WERI-Rb-1 (cell line): ENCODE measurements at regions not wholly inside any gene's neighbourhood (a gene's known extent, or its start where the extent isn't known, plus 50 kb on each side); places are given as distances from the start of the nearest gene placed in this dataset.

Experiments used
- DNase-seq: peaks from one replicate; pipeline ENCODE4 v3.0.0-alpha.2; 2020
- H3K27ac ChIP-seq: fragments of 250-450 bp; sonication (Bioruptor Pico); 2 replicates; pipeline ENCODE4 v1.5.1; 2020; ENCODE audit warnings: mild to moderate bottlenecking, moderate library complexity
- H3K27me3 ChIP-seq: fragments of 250-450 bp; sonication (Bioruptor Pico); 2 replicates; pipeline ENCODE4 v1.5.1; 2021; ENCODE audit warnings: mild to moderate bottlenecking, low read depth, moderate library complexity; ENCODE audit not compliant: insufficient read depth, severe bottlenecking
- H3K36me3 ChIP-seq: fragments of 250-450 bp; sonication (Bioruptor Pico); 2 replicates; pipeline ENCODE4 v1.5.1; 2020; ENCODE audit warnings: mild to moderate bottlenecking, moderate library complexity
- H3K4me3 ChIP-seq: 2 replicates; pipeline ENCODE4 v1.5.1; 2011; ENCODE audit warnings: low read depth, mild to moderate bottlenecking, control low read depth, low read length
- H3K9me3 ChIP-seq: fragments of 250-450 bp; sonication (Bioruptor Pico); 2 replicates; pipeline ENCODE4 v1.5.1; 2021; ENCODE audit warnings: mild to moderate bottlenecking, moderate library complexity; ENCODE audit not compliant: severe bottlenecking
- TF ChIP-seq, protein P1 (sequence below): IDR thresholded peaks from 2 replicates; pipeline ENCODE4 v1.5.1; 2011; ENCODE audit warnings: low read depth, mild to moderate bottlenecking, control low read depth, inconsistent platforms, low read length

DNA sequence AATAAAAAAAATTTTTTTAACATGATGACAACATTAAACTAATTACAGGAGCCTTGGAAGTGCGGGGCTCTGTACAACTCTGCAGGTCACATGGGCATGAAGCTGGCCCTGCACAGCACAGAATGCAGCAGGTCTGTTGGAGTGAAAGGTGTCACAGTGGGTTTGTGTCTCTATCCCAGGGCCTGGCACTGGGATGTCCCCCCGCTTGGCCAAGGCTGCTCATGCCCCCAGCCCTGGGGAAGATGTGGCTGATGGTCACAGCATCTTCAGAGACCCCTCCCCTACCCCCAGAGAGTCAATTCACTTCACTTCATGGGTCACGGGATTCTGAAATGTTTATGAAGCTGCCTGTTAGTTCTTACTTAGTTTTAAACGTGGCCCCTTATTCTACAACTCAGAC is 95.9 kb upstream of the TAF1B start:
- TF ChIP-seq, protein P1, sequence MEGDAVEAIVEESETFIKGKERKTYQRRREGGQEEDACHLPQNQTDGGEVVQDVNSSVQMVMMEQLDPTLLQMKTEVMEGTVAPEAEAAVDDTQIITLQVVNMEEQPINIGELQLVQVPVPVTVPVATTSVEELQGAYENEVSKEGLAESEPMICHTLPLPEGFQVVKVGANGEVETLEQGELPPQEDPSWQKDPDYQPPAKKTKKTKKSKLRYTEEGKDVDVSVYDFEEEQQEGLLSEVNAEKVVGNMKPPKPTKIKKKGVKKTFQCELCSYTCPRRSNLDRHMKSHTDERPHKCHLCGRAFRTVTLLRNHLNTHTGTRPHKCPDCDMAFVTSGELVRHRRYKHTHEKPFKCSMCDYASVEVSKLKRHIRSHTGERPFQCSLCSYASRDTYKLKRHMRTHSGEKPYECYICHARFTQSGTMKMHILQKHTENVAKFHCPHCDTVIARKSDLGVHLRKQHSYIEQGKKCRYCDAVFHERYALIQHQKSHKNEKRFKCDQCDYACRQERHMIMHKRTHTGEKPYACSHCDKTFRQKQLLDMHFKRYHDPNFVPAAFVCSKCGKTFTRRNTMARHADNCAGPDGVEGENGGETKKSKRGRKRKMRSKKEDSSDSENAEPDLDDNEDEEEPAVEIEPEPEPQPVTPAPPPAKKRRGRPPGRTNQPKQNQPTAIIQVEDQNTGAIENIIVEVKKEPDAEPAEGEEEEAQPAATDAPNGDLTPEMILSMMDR = no peak
- Histone ChIP-seq H3K36me3 (no peaks in the 10 kb centered on the region), H3K27ac (peak overlapping the region; percentile 57)

DNA sequence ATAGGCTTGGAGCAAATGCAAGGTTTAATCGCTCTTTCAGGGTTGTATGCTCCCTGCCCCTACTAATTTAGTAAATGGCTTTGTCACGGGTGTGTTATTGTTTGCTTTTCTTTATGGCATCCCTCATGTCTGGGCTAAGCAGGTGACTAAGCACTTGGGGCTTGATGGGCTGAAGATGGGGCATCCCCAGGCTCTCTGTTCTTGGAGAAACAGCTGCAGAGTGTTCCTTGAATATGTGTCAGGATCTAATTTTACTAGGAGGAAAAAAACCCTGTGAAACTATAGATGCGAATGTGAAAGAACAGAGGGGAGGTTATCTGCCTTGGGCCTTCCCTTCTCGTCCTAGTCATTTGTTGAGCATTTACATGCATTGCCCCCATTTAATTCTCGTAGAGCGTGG is 94.7 kb upstream of the TAF1B start:
- H3K4me3 ChIP-seq = no peak overlapping the region
- no peaks in the 10 kb centered on the region for H3K36me3 ChIP-seq
- no peaks in the 10 kb centered on the region for H3K27me3 ChIP-seq
- TF ChIP-seq, protein P1 = no peak
- no peak for DNase-seq
- no peak overlapping the region for H3K27ac ChIP-seq
- peaks cover 3% of the 10 kb centered on the region for H3K9me3 ChIP-seq

More for the DNA sequence above, 95.9 kb upstream of the TAF1B start:
- Histone ChIP-seq H3K27me3 (no peaks in the 10 kb centered on the region), H3K9me3 (peaks cover 3% of the 10 kb centered on the region), H3K4me3 (no peak overlapping the region)
- DNase-seq = no peak

DNA sequence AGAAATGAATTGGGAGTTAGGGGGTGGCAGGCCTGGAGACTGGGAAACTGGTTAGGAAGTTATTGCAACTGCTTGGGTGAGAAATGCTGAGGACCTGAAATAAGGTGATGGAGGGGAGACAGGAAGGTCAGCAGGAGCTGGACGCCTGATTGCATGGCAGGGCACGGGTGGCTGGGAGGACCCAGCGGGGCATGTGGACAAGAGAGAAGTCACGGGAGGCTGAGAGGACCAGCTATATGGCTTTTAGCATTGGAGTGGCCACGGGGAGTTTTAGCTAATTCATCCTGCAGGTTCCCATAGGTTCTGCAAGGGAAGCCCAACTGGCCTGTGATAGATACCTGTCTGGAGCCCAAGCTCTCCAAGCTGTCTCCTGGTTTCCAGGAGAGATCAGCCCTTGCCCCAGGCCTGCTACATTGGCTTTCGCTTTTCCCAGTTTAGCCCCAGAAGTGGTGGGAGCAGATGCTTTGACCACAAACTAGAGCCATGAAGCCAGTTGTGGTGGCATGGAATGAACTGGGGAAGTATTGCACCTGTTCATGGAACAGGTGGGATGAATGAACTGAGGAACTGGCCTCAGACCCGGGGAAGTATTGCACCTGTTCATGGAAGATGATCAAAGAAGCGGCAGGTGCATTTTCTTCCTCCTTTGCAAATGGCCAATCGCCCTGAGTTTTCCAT is 93.6 kb upstream of the TAF1B start:
- TF ChIP-seq, protein P1 = no peak
- H3K36me3 ChIP-seq = no peaks in the 10 kb centered on the region

DNA sequence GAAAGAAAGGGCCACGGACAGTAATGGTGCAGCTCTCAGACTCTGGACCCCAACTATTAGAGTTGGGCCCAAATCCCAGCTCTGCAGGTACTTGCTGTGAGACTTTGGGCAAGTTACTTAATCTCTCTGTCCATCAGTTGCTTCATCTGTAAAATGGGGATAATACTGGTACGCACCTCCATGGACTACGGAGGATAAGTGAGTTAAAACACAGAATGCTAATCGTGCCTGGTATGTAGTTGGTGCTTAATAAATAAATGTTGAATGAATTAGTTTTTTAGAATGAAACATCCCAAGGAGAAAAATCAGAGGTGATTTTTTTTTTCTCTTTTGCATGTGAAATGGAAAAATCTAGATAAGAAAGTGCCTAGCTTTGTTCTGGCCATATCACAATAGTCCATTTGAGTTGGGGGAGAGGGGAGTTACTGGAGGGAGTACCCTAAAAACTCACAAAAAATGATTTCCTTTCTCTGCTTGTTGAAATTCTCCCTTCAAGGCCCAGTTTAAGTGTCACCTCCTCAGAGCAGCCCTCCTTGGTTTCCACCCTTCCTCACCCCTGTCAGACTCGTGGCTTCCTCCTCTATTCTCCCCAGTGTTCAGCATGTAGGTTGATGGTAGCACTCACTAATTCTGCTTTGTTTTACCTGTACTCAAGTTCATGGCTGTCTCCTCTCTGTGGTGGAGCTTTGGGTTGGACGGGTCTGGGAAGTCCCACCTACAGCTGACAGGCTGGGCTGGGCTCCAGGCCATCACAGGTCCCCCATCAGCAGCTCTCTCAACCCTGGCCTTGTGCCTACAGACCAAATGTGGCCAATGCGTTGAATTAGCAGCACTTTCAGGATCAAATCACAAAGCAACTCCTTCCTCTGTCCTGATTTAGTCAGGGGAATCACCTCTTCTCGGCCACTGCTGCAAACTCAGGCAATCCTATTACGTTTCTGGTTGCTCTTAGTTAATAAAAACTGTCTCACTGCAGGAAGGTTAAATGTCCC is 92.8 kb upstream of the TAF1B start:
- H3K9me3 ChIP-seq = peaks cover 3% of the 10 kb centered on the region
- no peak overlapping the region for H3K4me3 ChIP-seq
- TF ChIP-seq, protein P1 = no peak
- H3K27me3 ChIP-seq = no peaks in the 10 kb centered on the region
- no peak overlapping the region for H3K27ac ChIP-seq
- DNase-seq = no peak
- no peaks in the 10 kb centered on the region for H3K36me3 ChIP-seq

More for the DNA sequence above, 93.6 kb upstream of the TAF1B start:
- DNase-seq = no peak
- no peak overlapping the region for H3K27ac ChIP-seq
- no peaks in the 10 kb centered on the region for H3K27me3 ChIP-seq
- H3K9me3 ChIP-seq = peaks cover 3% of the 10 kb centered on the region
- H3K4me3 ChIP-seq = no peak overlapping the region

DNA sequence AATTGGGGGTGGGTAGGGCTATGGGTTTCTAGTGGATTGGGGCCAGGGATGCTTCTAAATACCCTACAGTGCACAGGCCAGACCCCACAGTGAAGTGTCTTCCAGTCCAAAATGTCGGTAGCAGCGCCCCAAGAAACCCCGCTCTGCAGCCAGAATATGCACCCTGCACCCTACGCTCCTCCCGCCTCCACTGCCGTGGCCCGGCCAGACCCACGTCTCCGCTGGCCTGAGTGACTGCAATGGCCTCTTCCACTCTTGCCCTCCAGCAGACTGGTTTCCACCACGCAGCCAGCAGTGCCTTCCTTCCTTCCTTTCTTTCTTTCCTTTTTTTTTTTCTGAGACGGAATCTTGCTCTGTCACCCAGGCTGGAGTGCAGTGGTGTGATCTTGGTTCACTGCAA is 91.4 kb upstream of the TAF1B start:
- H3K9me3 ChIP-seq = peaks cover 6% of the 10 kb centered on the region
- no peak for DNase-seq
- no peak overlapping the region for H3K4me3 ChIP-seq
- H3K36me3 ChIP-seq = no peaks in the 10 kb centered on the region
- no peaks in the 10 kb centered on the region for H3K27me3 ChIP-seq
- TF ChIP-seq, protein P1 = no peak
- H3K27ac ChIP-seq = no peak overlapping the region
